ENCODE measurements at regions not wholly inside any gene's neighbourhood (a gene's known extent, or its start where the extent isn't known, plus 50 kb on each side); places are given as distances from the start of the nearest gene placed in this dataset.

- Mint-ChIP-seq H3K27me3 (ENCODE audit: low read depth) (no peaks in the 10 kb centered on the region), H3K4me1 (no peaks in the 10 kb centered on the region), H3K36me3 (ENCODE audit: low read depth) (no peaks in the 10 kb centered on the region), H3K4me3 (no peak overlapping the region), H3K27ac (ENCODE audit: unreplicated experiment) (no peak overlapping the region), H3K9me3 (peaks cover 3% of the 10 kb centered on the region)
- TF ChIP-seq, protein P1, sequence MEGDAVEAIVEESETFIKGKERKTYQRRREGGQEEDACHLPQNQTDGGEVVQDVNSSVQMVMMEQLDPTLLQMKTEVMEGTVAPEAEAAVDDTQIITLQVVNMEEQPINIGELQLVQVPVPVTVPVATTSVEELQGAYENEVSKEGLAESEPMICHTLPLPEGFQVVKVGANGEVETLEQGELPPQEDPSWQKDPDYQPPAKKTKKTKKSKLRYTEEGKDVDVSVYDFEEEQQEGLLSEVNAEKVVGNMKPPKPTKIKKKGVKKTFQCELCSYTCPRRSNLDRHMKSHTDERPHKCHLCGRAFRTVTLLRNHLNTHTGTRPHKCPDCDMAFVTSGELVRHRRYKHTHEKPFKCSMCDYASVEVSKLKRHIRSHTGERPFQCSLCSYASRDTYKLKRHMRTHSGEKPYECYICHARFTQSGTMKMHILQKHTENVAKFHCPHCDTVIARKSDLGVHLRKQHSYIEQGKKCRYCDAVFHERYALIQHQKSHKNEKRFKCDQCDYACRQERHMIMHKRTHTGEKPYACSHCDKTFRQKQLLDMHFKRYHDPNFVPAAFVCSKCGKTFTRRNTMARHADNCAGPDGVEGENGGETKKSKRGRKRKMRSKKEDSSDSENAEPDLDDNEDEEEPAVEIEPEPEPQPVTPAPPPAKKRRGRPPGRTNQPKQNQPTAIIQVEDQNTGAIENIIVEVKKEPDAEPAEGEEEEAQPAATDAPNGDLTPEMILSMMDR (conservative IDR thresholded peaks at IDR 0.05) = no peak
- no peak for DNase-seq (ENCODE audit: low read depth, low spot score)
These were observed 167.0 kb upstream of the SAMSN1 start for GRCh38 chr21:14713109-14713508.

DNA sequence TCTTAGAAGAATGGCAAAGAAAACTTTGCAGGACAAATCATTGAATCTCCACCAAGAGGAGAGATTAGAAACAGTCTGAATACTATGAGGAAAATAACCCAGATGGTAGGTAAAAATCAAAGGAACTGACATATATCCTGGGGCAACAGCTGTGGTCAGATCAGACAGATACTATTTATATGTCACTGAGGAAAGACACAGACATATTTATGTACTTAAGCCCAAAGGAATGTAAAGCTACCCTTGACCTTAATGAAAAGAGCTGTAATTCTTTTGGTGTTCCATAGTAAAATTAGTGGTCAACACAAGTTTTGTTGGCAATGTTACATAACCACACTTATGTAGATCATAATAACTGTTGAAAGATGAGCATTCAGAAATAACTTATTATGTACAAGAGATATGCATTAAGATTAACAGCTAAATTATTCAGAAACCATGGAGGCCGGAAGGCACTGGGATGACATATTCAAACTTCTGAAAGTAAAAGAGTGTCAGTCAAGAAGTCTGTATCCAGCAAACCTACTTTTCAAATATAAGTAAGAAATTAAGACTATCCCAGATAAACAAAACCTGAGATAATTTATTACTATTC is 166.1 kb upstream of the SAMSN1 start:
- no peak for DNase-seq (ENCODE audit: low read depth, low spot score)
- Mint-ChIP-seq H3K36me3 (ENCODE audit: low read depth) (no peaks in the 10 kb centered on the region), H3K27me3 (ENCODE audit: low read depth) (no peaks in the 10 kb centered on the region), H3K4me1 (no peaks in the 10 kb centered on the region), H3K27ac (ENCODE audit: unreplicated experiment) (no peak overlapping the region), H3K4me3 (no peak overlapping the region), H3K9me3 (peaks cover 3% of the 10 kb centered on the region)
- TF ChIP-seq, protein P1 (conservative IDR thresholded peaks at IDR 0.05) = no peak

DNA sequence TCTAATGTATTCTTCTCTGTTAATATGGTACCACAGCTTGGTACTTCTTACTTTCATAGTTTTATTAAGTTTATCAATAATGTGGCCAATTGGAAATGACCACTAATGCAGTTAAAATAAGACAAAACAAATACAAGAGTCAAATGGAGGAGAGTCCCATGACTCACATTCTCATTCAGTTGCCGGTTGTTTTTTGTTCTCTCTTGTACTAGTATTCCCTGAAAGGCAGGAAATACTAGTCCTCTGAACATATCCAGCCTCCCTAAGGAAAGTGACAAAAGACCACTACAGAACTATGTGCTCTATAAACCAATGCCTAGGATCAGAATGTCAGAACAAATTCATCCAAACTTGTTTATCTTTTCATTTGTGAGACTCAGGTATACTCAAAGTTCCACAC is 165.2 kb upstream of the SAMSN1 start:
- DNase-seq (ENCODE audit: low read depth, low spot score) = no peak
- Mint-ChIP-seq H3K9me3 (peaks cover 3% of the 10 kb centered on the region), H3K27ac (ENCODE audit: unreplicated experiment) (no peak overlapping the region), H3K27me3 (ENCODE audit: low read depth) (no peaks in the 10 kb centered on the region), H3K4me3 (no peak overlapping the region), H3K36me3 (ENCODE audit: low read depth) (no peaks in the 10 kb centered on the region), H3K4me1 (no peaks in the 10 kb centered on the region)
- TF ChIP-seq, protein P1 (conservative IDR thresholded peaks at IDR 0.05) = no peak

- no peak for DNase-seq (ENCODE audit: low read depth, low spot score)
- Mint-ChIP-seq H3K36me3 (ENCODE audit: low read depth) (no peaks in the 10 kb centered on the region), H3K27ac (ENCODE audit: unreplicated experiment) (no peak overlapping the region), H3K4me1 (no peaks in the 10 kb centered on the region), H3K4me3 (no peak overlapping the region), H3K9me3 (no peaks in the 10 kb centered on the region), H3K27me3 (ENCODE audit: low read depth) (no peaks in the 10 kb centered on the region)
- TF ChIP-seq, protein P1 (conservative IDR thresholded peaks at IDR 0.05) = no peak
These were observed 161.5 kb upstream of the SAMSN1 start for GRCh38 chr21:14707511-14708020.

GRCh38 chr21:14706712-14707510 is 160.8 kb upstream of the SAMSN1 start:
- H3K9me3 Mint-ChIP-seq = no peaks in the 10 kb centered on the region
- no peaks in the 10 kb centered on the region for H3K4me1 Mint-ChIP-seq
- no peak for DNase-seq (ENCODE audit: low read depth, low spot score)
- no peak overlapping the region for H3K4me3 Mint-ChIP-seq
- TF ChIP-seq, protein P1 (conservative IDR thresholded peaks at IDR 0.05) = no peak
- H3K27ac Mint-ChIP-seq (ENCODE audit: unreplicated experiment) = no peak overlapping the region
- no peaks in the 10 kb centered on the region for H3K27me3 Mint-ChIP-seq (ENCODE audit: low read depth)
- no peaks in the 10 kb centered on the region for H3K36me3 Mint-ChIP-seq (ENCODE audit: low read depth)
